Glutamatergic neuron (in vitro differentiated cells): ENCODE measurements at regions not wholly inside any gene's neighbourhood (a gene's known extent, or its start where the extent isn't known, plus 50 kb on each side); places are given as distances from the start of the nearest gene placed in this dataset.

ENCODE experiments used
- DNase-seq: peaks from one replicate; pipeline ENCODE4 v3.0.0; 2022
- H3K27ac Mint-ChIP-seq: one replicate; pipeline ENCODE4 v1.8.0; 2020; ENCODE audit warnings: mild to moderate bottlenecking, mixed read lengths, inconsistent platforms; ENCODE audit not compliant: unreplicated experiment
- H3K27me3 Mint-ChIP-seq: one replicate; pipeline ENCODE4 v1.8.0; 2020; ENCODE audit warnings: mild to moderate bottlenecking, moderate library complexity, mixed read lengths, inconsistent platforms; ENCODE audit not compliant: unreplicated experiment
- H3K36me3 Mint-ChIP-seq: one replicate; pipeline ENCODE4 v1.8.0; 2020; ENCODE audit warnings: mild to moderate bottlenecking, mixed read lengths, inconsistent platforms; ENCODE audit not compliant: unreplicated experiment
- H3K4me1 Mint-ChIP-seq: one replicate; pipeline ENCODE4 v1.8.0; 2020; ENCODE audit warnings: mild to moderate bottlenecking, low read depth, mixed read lengths, inconsistent platforms; ENCODE audit not compliant: unreplicated experiment
- H3K4me3 Mint-ChIP-seq: one replicate; pipeline ENCODE4 v1.8.0; 2020; ENCODE audit warnings: mild to moderate bottlenecking, mixed read lengths, inconsistent platforms; ENCODE audit not compliant: unreplicated experiment
- H3K9me3 Mint-ChIP-seq: one replicate; pipeline ENCODE4 v1.8.0; 2020; ENCODE audit warnings: mild to moderate bottlenecking, moderate library complexity, mixed read lengths, inconsistent platforms; ENCODE audit not compliant: unreplicated experiment
- TF ChIP-seq, protein P1 (sequence below): fragments of 200-600 bp; sonication (generic); IDR thresholded peaks from one replicate; pipeline ENCODE4 v1.5.0; 2021; ENCODE audit not compliant: partially characterized antibody, unreplicated experiment

DNA sequence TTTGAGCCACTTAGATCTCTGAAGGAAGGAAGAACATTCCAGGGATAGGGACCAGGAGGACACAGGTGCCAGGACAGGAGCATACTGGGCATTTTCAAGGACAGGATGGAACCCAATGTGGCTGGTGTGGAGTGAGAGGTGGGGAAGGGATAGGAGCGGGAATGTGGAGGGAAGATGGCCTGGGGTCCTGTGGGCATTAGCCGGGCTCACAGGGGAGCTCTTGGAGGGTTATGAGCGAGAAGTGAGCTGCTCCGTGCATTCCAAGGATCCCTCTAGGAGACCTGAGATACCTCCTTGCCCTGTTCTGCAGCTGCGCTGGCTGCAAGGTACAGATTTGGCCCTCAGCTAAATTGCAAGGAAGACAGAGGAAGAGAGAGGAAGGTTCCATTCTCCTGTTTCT is 87.5 kb downstream of the IER5 start:
- Mint-ChIP-seq H3K9me3 (peaks cover 3% of the 10 kb centered on the region), H3K4me3 (no peak overlapping the region), H3K27ac (no peak overlapping the region), H3K36me3 (peaks cover 9% of the 10 kb centered on the region), H3K4me1 (peaks cover 12% of the 10 kb centered on the region), H3K27me3 (peaks cover 12% of the 10 kb centered on the region)
- TF ChIP-seq, protein P1, sequence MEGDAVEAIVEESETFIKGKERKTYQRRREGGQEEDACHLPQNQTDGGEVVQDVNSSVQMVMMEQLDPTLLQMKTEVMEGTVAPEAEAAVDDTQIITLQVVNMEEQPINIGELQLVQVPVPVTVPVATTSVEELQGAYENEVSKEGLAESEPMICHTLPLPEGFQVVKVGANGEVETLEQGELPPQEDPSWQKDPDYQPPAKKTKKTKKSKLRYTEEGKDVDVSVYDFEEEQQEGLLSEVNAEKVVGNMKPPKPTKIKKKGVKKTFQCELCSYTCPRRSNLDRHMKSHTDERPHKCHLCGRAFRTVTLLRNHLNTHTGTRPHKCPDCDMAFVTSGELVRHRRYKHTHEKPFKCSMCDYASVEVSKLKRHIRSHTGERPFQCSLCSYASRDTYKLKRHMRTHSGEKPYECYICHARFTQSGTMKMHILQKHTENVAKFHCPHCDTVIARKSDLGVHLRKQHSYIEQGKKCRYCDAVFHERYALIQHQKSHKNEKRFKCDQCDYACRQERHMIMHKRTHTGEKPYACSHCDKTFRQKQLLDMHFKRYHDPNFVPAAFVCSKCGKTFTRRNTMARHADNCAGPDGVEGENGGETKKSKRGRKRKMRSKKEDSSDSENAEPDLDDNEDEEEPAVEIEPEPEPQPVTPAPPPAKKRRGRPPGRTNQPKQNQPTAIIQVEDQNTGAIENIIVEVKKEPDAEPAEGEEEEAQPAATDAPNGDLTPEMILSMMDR: no peak
- DNase-seq: no peak

- DNase-seq: no peak
- TF ChIP-seq, protein P1: no peak
- Mint-ChIP-seq H3K36me3 (no peaks in the 10 kb centered on the region), H3K4me1 (peaks cover 12% of the 10 kb centered on the region), H3K27ac (no peak overlapping the region), H3K4me3 (no peak overlapping the region), H3K9me3 (peaks cover under 1% of the 10 kb centered on the region), H3K27me3 (peaks cover 12% of the 10 kb centered on the region)
Observed at GRCh38 chr1:181178241-181178879, 89.9 kb downstream of the IER5 start.

- Mint-ChIP-seq H3K27me3 (peaks cover 12% of the 10 kb centered on the region), H3K4me1 (peaks cover 12% of the 10 kb centered on the region), H3K27ac (peak overlapping the region; percentile 20), H3K36me3 (no peaks in the 10 kb centered on the region), H3K9me3 (no peaks in the 10 kb centered on the region), H3K4me3 (peak overlapping the region; percentile 64)
- DNase-seq: no peak
- TF ChIP-seq, protein P1: no peak
Observed at GRCh38 chr1:181179279-181179986, 90.9 kb downstream of the IER5 start.

- TF ChIP-seq, protein P1: no peak
- DNase-seq: peak; percentile 50
- Mint-ChIP-seq H3K9me3 (no peaks in the 10 kb centered on the region), H3K27ac (peak overlapping the region; percentile 50), H3K27me3 (peaks cover 12% of the 10 kb centered on the region), H3K4me3 (peak overlapping the region; percentile 64), H3K36me3 (no peaks in the 10 kb centered on the region), H3K4me1 (peaks cover 12% of the 10 kb centered on the region)
Observed at GRCh38 chr1:181179987-181180365, 91.5 kb downstream of the IER5 start.

DNA sequence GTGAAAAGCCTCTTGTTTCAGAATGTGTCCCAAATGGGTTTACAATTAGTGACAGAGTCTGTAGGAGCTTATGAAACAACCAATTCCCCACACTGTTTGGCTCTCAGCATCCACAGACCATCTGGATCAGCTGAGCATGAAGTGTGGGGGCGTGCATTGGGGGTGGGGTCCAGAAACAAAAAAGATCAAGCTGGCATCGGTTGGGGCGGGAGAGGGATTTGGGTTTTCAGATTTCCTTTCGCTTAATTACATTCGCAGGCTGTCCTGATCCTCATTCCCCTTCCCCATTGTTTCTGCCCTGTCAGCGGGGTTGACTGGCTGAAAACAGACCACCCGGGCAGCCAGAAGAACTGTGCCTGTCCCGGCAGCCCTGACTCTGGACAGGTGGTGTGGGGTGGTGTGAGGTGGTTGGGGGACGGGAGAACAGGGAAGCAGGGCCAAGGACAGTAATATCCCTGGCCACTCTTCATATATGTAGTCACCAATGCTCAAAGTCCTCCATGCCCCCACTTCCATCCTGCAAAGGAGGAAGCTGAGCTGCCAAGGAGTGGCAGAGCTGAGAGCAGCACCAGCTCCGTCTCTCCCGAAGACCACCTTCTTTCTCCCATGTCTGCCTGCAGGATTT is 92.0 kb downstream of the IER5 start:
- no peaks in the 10 kb centered on the region for H3K9me3 Mint-ChIP-seq
- H3K27ac Mint-ChIP-seq: peak overlapping the region; percentile 50
- H3K36me3 Mint-ChIP-seq: no peaks in the 10 kb centered on the region
- DNase-seq: no peak
- TF ChIP-seq, protein P1: no peak
- peak overlapping the region; percentile 64 for H3K4me3 Mint-ChIP-seq
- H3K4me1 Mint-ChIP-seq: peaks cover 12% of the 10 kb centered on the region
- H3K27me3 Mint-ChIP-seq: peaks cover 12% of the 10 kb centered on the region
